B cell (primary cell): ENCODE measurements at regions not wholly inside any gene's neighbourhood (a gene's known extent, or its start where the extent isn't known, plus 50 kb on each side); places are given as distances from the start of the nearest gene placed in this dataset.

ENCODE experiments used
- ATAC-seq: fragments of 200-7000 bp; cut with Tn5 transposase; one replicate; pipeline ENCODE4 v1.10.0; 2021; ENCODE audit warnings: low read depth, mild to moderate bottlenecking, moderate number of reproducible peaks, moderate library complexity
- CTCF ChIA-PET: fragments of 350-600 bp; sonication (Branson Sonifier 250); formaldehyde crosslinking; loops from one replicate; lab custom pipeline; 2021; ENCODE audit warnings: antibody characterized with exemption, inconsistent platforms; lab: Charles Lee
- POLR2A ChIA-PET: fragments of 350-600 bp; sonication (Branson Sonifier 250); formaldehyde crosslinking; loops from one replicate; lab custom pipeline; 2021; ENCODE audit warnings: antibody characterized with exemption; lab: Charles Lee
- DNase-seq: peaks from one replicate; pipeline ENCODE4 v3.0.0; 2013
- H2AFZ ChIP-seq: 2 replicates; pipeline ENCODE4 v1.6.1; 2012; ENCODE audit warnings: mild to moderate bottlenecking, low read depth, low read length; ENCODE audit not compliant: insufficient read depth, poor library complexity, severe bottlenecking
- H3K27ac ChIP-seq, 2 donors: 1 replicate in 1 of 2; 2 replicates in 1 of 2; pipeline ENCODE4 v1.5.1; 2012 to 2013; ENCODE audit warnings: low read length in 2 of 2, mild to moderate bottlenecking in 2 of 2, moderate library complexity in 1 of 2
- H3K27me3 ChIP-seq, 4 experiments: fragments of 200-600 bp in 1 of 4; sonication (generic) in 1 of 4; replicated peaks in 1 of 4; 1 replicate in 2 of 4; 2 replicates in 2 of 4; pipeline versions ENCODE4 v1.6.1 to v1.7.0; 2013 to 2016; ENCODE audit warnings: low read length in 3 of 4, mild to moderate bottlenecking in 2 of 4, mixed read lengths in 1 of 4, moderate library complexity in 1 of 4; ENCODE audit not compliant: insufficient read depth in 4 of 4, control insufficient read depth in 3 of 4; ENCODE audit errors: control extremely low read depth in 1 of 4
- H3K36me3 ChIP-seq, 2 experiments: replicated peaks in 1 of 2; 1 replicate in 1 of 2; 2 replicates in 1 of 2; pipeline versions ENCODE4 v1.6.1 to v1.7.1; 2013; ENCODE audit warnings: low read length in 1 of 2; ENCODE audit not compliant: insufficient read depth in 2 of 2, control insufficient read depth in 1 of 2; ENCODE audit errors: control extremely low read depth in 1 of 2, extremely low read depth in 1 of 2
- H3K4me1 ChIP-seq, 2 donors: fragments of 200-600 bp in 1 of 2; sonication (generic) in 1 of 2; 1 replicate in 1 of 2; 2 replicates in 1 of 2; pipeline versions ENCODE4 v1.5.1 to v1.6.1; 2013 to 2017; ENCODE audit warnings: low read length in 2 of 2; ENCODE audit not compliant: control insufficient read depth in 2 of 2, insufficient read depth in 2 of 2
- H3K4me2 ChIP-seq: replicated peaks from 2 replicates; pipeline ENCODE3; 2012; ENCODE audit warnings: mild to moderate bottlenecking, low read depth, low read length; ENCODE audit not compliant: poor library complexity, severe bottlenecking
- H3K4me3 ChIP-seq, 5 experiments: fragments of 200-600 bp in 1 of 5; sonication (generic) in 1 of 5; 1 replicate in 3 of 5; 2 replicates in 2 of 5; pipeline versions ENCODE4 v1.5.1 to v1.7.0; 2011 to 2016; ENCODE audit warnings: low read length in 4 of 5, mild to moderate bottlenecking in 4 of 5, low read depth in 2 of 5, control low read depth in 1 of 5, moderate library complexity in 1 of 5; ENCODE audit not compliant: insufficient read depth in 1 of 5; ENCODE audit errors: control extremely low read depth in 1 of 5, extremely low read depth in 1 of 5
- H3K79me2 ChIP-seq: fragments of 200-600 bp; sonication (generic); one replicate; pipeline ENCODE4 v1.6.0; 2016; ENCODE audit warnings: low read length; ENCODE audit not compliant: control insufficient read depth, insufficient read depth
- H3K9ac ChIP-seq: fragments of 200-600 bp; sonication (generic); 2 replicates; pipeline ENCODE4 v1.6.1; 2017; ENCODE audit warnings: mild to moderate bottlenecking, low read length, moderate library complexity
- H3K9me3 ChIP-seq, 3 donors: one replicate each; pipeline versions ENCODE4 v1.6.1 to v1.7.1; 2013; ENCODE audit warnings: low read length in 2 of 3; ENCODE audit not compliant: control insufficient read depth in 2 of 3, insufficient read depth in 1 of 3; ENCODE audit errors: control extremely low read depth in 1 of 3
- H4K20me1 ChIP-seq: 2 replicates; pipeline ENCODE4 v1.6.0; 2012; ENCODE audit warnings: mild to moderate bottlenecking, low read length; ENCODE audit not compliant: insufficient read depth, control insufficient read depth, poor library complexity, severe bottlenecking
- H3K27ac Mint-ChIP-seq: one replicate; pipeline ENCODE4 v1.8.0; 2021; ENCODE audit warnings: mixed read lengths
- H3K27me3 Mint-ChIP-seq: one replicate; pipeline ENCODE4 v1.8.0; 2021; ENCODE audit warnings: mixed read lengths
- H3K4me1 Mint-ChIP-seq: one replicate; pipeline ENCODE4 v1.8.0; 2021; ENCODE audit warnings: mixed read lengths
- H3K4me3 Mint-ChIP-seq: one replicate; pipeline ENCODE4 v1.8.0; 2021; ENCODE audit warnings: mixed read lengths
- H3K9me3 Mint-ChIP-seq: one replicate; pipeline ENCODE4 v1.8.0; 2022; ENCODE audit warnings: mixed read lengths; ENCODE audit not compliant: insufficient read depth
- CTCF ChIP-seq: fragments of 200-600 bp; IDR thresholded peaks from one replicate; pipeline ENCODE4 v1.8.0; 2022; ENCODE audit warnings: antibody characterized with exemption, mild to moderate bottlenecking
- EZH2 ChIP-seq: IDR thresholded peaks from 2 replicates; pipeline ENCODE4 v1.6.1; 2012; ENCODE audit warnings: borderline replicate concordance, low read depth, mild to moderate bottlenecking, moderate library complexity, low read length; ENCODE audit not compliant: insufficient read depth, poor library complexity, severe bottlenecking
- WGBS: methylation state at CpG from one replicate; pipeline ENCODE4 v1.1.5; 2013; ENCODE audit warnings: missing lambda C conversion rate; ENCODE audit not compliant: insufficient coverage; 5-methylcytosine and 5-hydroxymethylcytosine counted together
- intact Hi-C: fragments of 100-400 bp; cut with micrococcal nuclease; formaldehyde crosslinking; loops from one replicate; pipeline ENCODE4 v1.10.0; 2022

- TF ChIP-seq CTCF: no peak
- no peak for TF ChIP-seq EZH2
- H2AFZ ChIP-seq: no peak overlapping the region
- no peak overlapping the region for H3K9ac ChIP-seq
- peak overlapping the region; percentile 32 for H3K27ac Mint-ChIP-seq
- H3K4me2 ChIP-seq: no peak overlapping the region
- no peak overlapping the region for H3K4me3 Mint-ChIP-seq
- H4K20me1 ChIP-seq: no peaks in the 10 kb centered on the region
- no peaks in the 10 kb centered on the region for H3K9me3 Mint-ChIP-seq
- no peak overlapping the region for H3K4me3 ChIP-seq
- DNase-seq (no peak), ATAC-seq (no peak)
- no peaks in the 10 kb centered on the region for H3K4me1 Mint-ChIP-seq
- no peaks in the 10 kb centered on the region for H3K27me3 Mint-ChIP-seq
- H3K4me1 ChIP-seq: no peaks in the 10 kb centered on the region
- H3K36me3 ChIP-seq: no peaks in the 10 kb centered on the region
- peaks cover 0 to 3% (median 0%) of the 10 kb centered on the region in 3 donors for H3K9me3 ChIP-seq
- H3K27ac ChIP-seq: no peak overlapping the region
- 98% methylated on average over 11 of the region's 13 CpGs for WGBS
- intact Hi-C loops: no loop called here
- ChIA-PET CTCF (no interaction called here), POLR2A (interaction anchor here (1.3 kb wide), 1 partner anchor 14 kb away, joined by 4 read pairs; no protein-coding TSS in a partner anchor)
- H3K27me3 ChIP-seq: no peaks in the 10 kb centered on the region
- no peaks in the 10 kb centered on the region for H3K79me2 ChIP-seq
These were observed 52.1 kb upstream of the IQSEC1 start for GRCh38 chr3:13125092-13126015.

- Histone ChIP-seq H3K9me3 (peaks cover 0 to 3% (median 0%) of the 10 kb centered on the region in 3 donors), H3K36me3 (no peaks in the 10 kb centered on the region), H3K9ac (no peak overlapping the region), H3K4me3 (no peak overlapping the region), H4K20me1 (no peaks in the 10 kb centered on the region), H2AFZ (no peak overlapping the region), H3K27ac (no peak overlapping the region), H3K27me3 (no peaks in the 10 kb centered on the region), H3K4me2 (no peak overlapping the region), H3K4me1 (no peaks in the 10 kb centered on the region), H3K79me2 (no peaks in the 10 kb centered on the region)
- DNase-seq: no peak
- no peak overlapping the region for H3K4me3 Mint-ChIP-seq
- H3K9me3 Mint-ChIP-seq: no peaks in the 10 kb centered on the region
- H3K4me1 Mint-ChIP-seq: no peaks in the 10 kb centered on the region
- ChIA-PET CTCF (no interaction called here), POLR2A (no interaction called here)
- peak overlapping the region; percentile 32 for H3K27ac Mint-ChIP-seq
- TF ChIP-seq EZH2: no peak
- TF ChIP-seq CTCF: no peak
- no peaks in the 10 kb centered on the region for H3K27me3 Mint-ChIP-seq
- intact Hi-C loops: no loop called here
- ATAC-seq: no peak
- 80% methylated on average over 11 of the region's 11 CpGs for WGBS
These were observed 51.4 kb upstream of the IQSEC1 start for GRCh38 chr3:13124631-13125030.
